Duodenal mucosa (tissue), 2 donors: ENCODE measurements at regions not wholly inside any gene's neighbourhood (a gene's known extent, or its start where the extent isn't known, plus 50 kb on each side); places are given as distances from the start of the nearest gene placed in this dataset.
A peak's percentile ranks its signal among the peaks of the same experiment; 100 is the strongest.
"Not testable (repeated sequence)": the region's sequence is repeated elsewhere in the genome, so short reads cannot be mapped to it uniquely, and the experiment has no call there.

Source experiments
- H3K27ac ChIP-seq: one replicate; pipeline ENCODE4 v1.7.0; 2013; ENCODE audit warnings: low read depth, low read length
- H3K27me3 ChIP-seq, 2 donors: one replicate each; pipeline ENCODE4 v1.7.0; 2013; ENCODE audit warnings: low read length in 2 of 2, control low read depth in 1 of 2; ENCODE audit not compliant: insufficient read depth in 2 of 2, control insufficient read depth in 1 of 2
- H3K36me3 ChIP-seq, 2 donors: one replicate each; pipeline ENCODE4 v1.7.0; 2013; ENCODE audit warnings: low read length in 2 of 2, control low read depth in 1 of 2; ENCODE audit not compliant: insufficient read depth in 2 of 2, control insufficient read depth in 1 of 2
- H3K4me1 ChIP-seq, 2 donors: one replicate each; pipeline ENCODE4 v1.7.0; 2013; ENCODE audit warnings: low read length in 2 of 2, control low read depth in 1 of 2; ENCODE audit not compliant: insufficient read depth in 2 of 2, control insufficient read depth in 1 of 2
- H3K4me3 ChIP-seq, 2 donors: one replicate each; pipeline ENCODE4 v1.7.0; 2013; ENCODE audit warnings: low read length in 2 of 2, low read depth in 1 of 2
- H3K9ac ChIP-seq, 2 donors: one replicate each; pipeline ENCODE4 v1.7.0; 2013; ENCODE audit warnings: low read length in 2 of 2, low read depth in 1 of 2
- H3K9me3 ChIP-seq, 2 donors: one replicate each; pipeline ENCODE4 v1.7.0; 2013; ENCODE audit warnings: low read length in 2 of 2, control low read depth in 1 of 2; ENCODE audit not compliant: control insufficient read depth in 1 of 2

GRCh38 chr1:60877376-60877775 lies 205.0 kb upstream of the NFIA start:
- Histone ChIP-seq H3K9me3 (no peaks in the 10 kb centered on the region), H3K27me3 (no peaks in the 10 kb centered on the region), H3K4me1 (no peaks in the 10 kb centered on the region), H3K9ac (no peak overlapping the region), H3K36me3 (no peaks in the 10 kb centered on the region), H3K4me3 (no peak overlapping the region), H3K27ac (no peak overlapping the region)

DNA sequence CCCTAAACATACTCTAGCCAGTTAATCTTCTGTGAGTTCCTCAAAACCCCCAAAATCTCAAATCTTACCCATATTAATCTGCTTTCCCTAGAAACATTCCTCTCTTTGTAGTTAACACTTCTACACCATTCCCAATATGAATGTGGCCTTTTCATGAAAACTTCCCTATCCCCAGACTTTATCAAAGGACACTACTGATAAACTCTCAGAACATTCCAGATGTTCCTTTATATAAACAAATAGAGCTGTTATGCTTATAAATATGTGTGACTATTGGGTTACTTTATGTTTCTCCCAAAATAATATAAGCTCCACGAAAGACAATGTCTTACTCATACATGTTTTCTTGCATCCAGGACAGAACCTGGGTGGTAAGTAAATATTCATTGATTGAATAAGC lies 205.4 kb upstream of the NFIA start:
- H3K27me3 ChIP-seq: no peaks in the 10 kb centered on the region
- H3K36me3 ChIP-seq: no peaks in the 10 kb centered on the region
- H3K9ac ChIP-seq: no peak overlapping the region
- H3K4me3 ChIP-seq: no peak overlapping the region
- H3K9me3 ChIP-seq: no peaks in the 10 kb centered on the region
- no peaks in the 10 kb centered on the region for H3K4me1 ChIP-seq
- H3K27ac ChIP-seq: no peak overlapping the region

DNA sequence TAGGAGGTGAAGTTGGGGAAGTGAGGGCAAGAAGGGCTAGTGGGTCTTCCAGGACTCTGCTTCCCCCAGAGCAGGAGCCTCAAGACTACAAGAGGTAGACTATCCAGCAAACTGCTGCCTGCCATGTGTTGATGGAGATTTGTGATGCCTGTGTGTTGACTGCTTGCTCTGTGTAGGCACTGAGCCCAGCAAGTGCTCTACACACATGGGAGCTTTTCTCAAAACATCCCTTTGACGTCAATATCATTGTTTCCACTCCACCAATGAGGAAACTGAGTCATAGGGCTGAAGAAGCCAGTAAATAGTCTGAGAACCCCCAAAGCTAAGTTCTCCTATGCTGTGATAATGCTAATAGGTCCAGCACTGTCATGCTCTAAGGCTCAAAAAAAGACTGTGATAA lies 207.2 kb upstream of the NFIA start:
- Histone ChIP-seq H3K4me3 (no peak overlapping the region), H3K27me3 (no peaks in the 10 kb centered on the region), H3K36me3 (no peaks in the 10 kb centered on the region), H3K9ac (no peak overlapping the region), H3K4me1 (no peaks in the 10 kb centered on the region), H3K9me3 (no peaks in the 10 kb centered on the region), H3K27ac (no peak overlapping the region)

DNA sequence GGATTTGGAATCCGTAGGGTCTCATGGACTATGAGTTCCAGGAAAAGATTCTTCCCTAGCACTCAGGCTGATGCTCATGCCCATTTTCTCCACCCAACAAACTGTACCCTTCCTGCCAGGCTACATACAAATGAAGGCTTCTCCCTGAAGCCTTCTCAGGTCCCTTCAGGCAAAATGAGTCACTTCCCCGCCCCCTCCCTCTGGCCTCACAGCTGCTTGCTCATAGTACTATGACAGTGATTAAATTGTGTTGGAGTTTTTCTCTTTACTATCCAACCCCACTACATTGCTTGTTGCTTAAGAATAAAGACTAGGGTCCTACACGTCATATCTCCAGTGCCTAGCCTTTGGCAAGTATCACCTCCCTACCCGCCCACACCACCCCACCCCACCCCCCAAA lies 207.6 kb upstream of the NFIA start:
- Histone ChIP-seq H3K9ac (no peak overlapping the region), H3K27ac (no peak overlapping the region), H3K36me3 (no peaks in the 10 kb centered on the region), H3K27me3 (no peaks in the 10 kb centered on the region), H3K9me3 (no peaks in the 10 kb centered on the region), H3K4me3 (no peak overlapping the region), H3K4me1 (no peaks in the 10 kb centered on the region)

- H3K36me3 ChIP-seq, H3K27ac ChIP-seq, H3K4me3 ChIP-seq, H3K9ac ChIP-seq, H3K9me3 ChIP-seq, H3K4me1 ChIP-seq, H3K27me3 ChIP-seq: not testable (repeated sequence)
These were observed 209.0 kb upstream of the NFIA start for GRCh38 chr1:60873396-60873795.

GRCh38 chr1:60872426-60873054 lies 209.8 kb upstream of the NFIA start:
- Histone ChIP-seq H3K9ac (no peak overlapping the region), H3K27ac (no peak overlapping the region), H3K27me3 (no peaks in the 10 kb centered on the region), H3K4me3 (no peak overlapping the region), H3K9me3 (no peaks in the 10 kb centered on the region), H3K4me1 (peaks cover 0 to 1% of the 10 kb centered on the region in 2 donors), H3K36me3 (no peaks in the 10 kb centered on the region)

DNA sequence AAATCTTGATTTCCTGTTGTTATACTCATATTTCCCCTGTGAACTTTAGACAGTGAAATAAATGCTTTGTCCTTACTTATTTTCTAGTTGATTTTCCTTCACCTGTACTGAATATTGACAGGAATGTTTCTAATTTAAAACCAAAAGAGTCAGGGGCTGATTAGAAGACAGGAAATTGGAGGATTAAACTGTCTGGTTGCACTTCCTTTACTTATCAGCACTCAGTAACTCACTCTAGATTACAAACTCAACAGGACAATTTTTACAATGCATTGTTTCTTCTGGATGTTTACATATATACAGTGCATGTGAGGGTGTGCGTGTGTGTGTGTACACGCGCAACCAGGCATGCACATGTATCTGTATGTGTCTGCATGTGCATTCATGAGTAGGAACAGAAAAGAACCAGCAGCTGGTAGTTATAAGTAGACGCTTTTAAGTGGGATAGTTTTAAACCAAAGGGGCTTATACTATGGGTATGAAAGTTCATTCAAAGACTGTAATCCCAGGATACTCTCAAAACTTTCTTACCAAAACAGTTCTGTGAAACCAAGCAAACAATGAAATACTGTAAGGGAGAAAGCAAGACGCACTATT lies 212.0 kb upstream of the NFIA start:
- Histone ChIP-seq H3K9me3 (no peaks in the 10 kb centered on the region), H3K4me3 (no peak overlapping the region), H3K36me3 (no peaks in the 10 kb centered on the region), H3K27me3 (no peaks in the 10 kb centered on the region), H3K4me1 (peaks cover 10 to 13% of the 10 kb centered on the region in 2 donors), H3K27ac (no peak overlapping the region), H3K9ac (no peak overlapping the region)

DNA sequence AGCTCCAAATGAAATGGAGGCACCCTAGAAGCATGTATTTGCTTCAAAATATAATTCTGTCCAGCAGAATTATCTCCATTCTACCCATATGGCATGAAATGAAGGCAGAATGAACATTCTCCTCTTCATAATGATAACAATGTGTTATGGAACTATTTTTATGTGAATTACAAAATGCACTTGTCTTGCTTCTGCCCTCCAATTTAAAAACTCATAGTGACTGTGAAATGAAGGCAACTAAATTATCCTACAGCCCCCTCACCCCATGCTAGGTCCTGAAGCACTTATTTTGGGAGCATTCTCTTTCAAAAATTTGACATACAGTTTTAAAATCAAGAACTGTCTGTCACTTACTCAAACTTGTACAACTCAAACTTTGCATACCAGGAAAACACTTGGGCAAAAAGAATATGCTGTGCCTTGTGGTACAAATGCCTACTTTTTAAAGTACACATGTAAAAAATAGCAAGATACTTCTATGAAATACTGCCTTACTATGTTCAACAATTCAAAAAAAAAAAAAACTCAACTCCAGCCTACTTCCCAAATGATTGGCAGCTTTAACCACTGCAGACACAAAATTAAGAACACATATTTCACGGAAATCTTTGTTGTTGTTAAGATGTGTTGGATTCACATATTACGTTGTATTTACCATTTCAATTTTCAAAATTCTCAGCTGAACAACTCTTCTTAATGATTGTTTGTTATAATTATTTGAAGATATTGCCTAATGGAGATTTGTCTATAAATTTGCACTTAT lies 213.3 kb upstream of the NFIA start:
- no peaks in the 10 kb centered on the region for H3K27me3 ChIP-seq
- no peaks in the 10 kb centered on the region for H3K9me3 ChIP-seq
- H3K4me1 ChIP-seq: peaks cover 10 to 13% of the 10 kb centered on the region in 2 donors
- no peak overlapping the region for H3K27ac ChIP-seq
- H3K36me3 ChIP-seq: no peaks in the 10 kb centered on the region
- no peak overlapping the region for H3K9ac ChIP-seq
- H3K4me3 ChIP-seq: no peak overlapping the region

- no peak overlapping the region for H3K27ac ChIP-seq
- H3K4me1 ChIP-seq: peaks cover 10 to 13% of the 10 kb centered on the region in 2 donors
- no peaks in the 10 kb centered on the region for H3K27me3 ChIP-seq
- no peak overlapping the region for H3K9ac ChIP-seq
- no peaks in the 10 kb centered on the region for H3K36me3 ChIP-seq
- no peak overlapping the region for H3K4me3 ChIP-seq
- no peaks in the 10 kb centered on the region for H3K9me3 ChIP-seq
These were observed 214.6 kb upstream of the NFIA start for GRCh38 chr1:60867782-60868181.

DNA sequence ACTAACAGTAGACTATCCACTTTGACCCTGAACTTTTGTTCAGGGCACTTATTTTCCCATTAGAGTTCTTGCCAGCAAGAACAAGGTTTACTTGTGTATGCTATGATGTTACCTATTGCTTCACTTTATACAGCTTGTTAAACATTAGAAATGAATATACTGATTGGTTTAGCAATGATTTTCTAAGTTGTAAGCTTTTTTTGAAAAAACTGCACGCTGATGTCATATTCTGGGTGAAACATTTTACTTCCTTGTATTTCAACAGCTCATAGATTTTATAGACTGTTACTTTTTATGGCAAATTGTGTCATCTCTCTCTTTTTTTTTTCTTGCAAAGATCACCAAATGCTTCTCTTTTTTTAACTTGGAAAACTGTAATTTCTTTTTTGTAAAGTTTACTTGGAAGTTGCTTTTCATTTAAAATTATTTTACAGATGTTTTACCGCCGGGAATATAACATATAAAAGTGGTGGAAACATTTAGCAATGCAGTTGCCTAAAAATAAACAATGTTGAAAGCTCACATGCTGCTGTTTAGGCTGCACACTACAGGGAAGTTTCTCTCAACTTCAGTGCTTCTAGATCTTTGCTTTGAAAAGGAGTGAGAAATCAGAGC lies 215.3 kb upstream of the NFIA start:
- Histone ChIP-seq H3K9ac (no peak overlapping the region), H3K36me3 (no peaks in the 10 kb centered on the region), H3K27me3 (no peaks in the 10 kb centered on the region), H3K4me3 (peak overlapping the region in 1 of 2 donors; percentile 4), H3K9me3 (no peaks in the 10 kb centered on the region), H3K4me1 (peaks cover 10 to 13% of the 10 kb centered on the region in 2 donors), H3K27ac (no peak overlapping the region)
